ENCODE measurements at regions not wholly inside any gene's neighbourhood (a gene's known extent, or its start where the extent isn't known, plus 50 kb on each side); places are given as distances from the start of the nearest gene placed in this dataset.

GRCh38 chr7:54690892-54691291, 68.1 kb downstream of the SEC61G start:
- TF ChIP-seq CTCF (IDR thresholded peaks at IDR 0.05), result no peak
- TF ChIP-seq EP300 (IDR thresholded peaks at IDR 0.05), result no peak
- TF ChIP-seq POLR2AphosphoS5 (IDR thresholded peaks at IDR 0.05), result no peak

Measured in upper lobe of left lung (tissue), 4 donors.